ENCODE measurements at regions not wholly inside any gene's neighbourhood (a gene's known extent, or its start where the extent isn't known, plus 50 kb on each side); places are given as distances from the start of the nearest gene placed in this dataset.
"Not testable (repeated sequence)": the region's sequence is repeated elsewhere in the genome, so short reads cannot be mapped to it uniquely, and the experiment has no call there.

GRCh38 chr6:154619146-154619545, 108.7 kb upstream of the CNKSR3 start:
- TF ChIP-seq, protein P1, sequence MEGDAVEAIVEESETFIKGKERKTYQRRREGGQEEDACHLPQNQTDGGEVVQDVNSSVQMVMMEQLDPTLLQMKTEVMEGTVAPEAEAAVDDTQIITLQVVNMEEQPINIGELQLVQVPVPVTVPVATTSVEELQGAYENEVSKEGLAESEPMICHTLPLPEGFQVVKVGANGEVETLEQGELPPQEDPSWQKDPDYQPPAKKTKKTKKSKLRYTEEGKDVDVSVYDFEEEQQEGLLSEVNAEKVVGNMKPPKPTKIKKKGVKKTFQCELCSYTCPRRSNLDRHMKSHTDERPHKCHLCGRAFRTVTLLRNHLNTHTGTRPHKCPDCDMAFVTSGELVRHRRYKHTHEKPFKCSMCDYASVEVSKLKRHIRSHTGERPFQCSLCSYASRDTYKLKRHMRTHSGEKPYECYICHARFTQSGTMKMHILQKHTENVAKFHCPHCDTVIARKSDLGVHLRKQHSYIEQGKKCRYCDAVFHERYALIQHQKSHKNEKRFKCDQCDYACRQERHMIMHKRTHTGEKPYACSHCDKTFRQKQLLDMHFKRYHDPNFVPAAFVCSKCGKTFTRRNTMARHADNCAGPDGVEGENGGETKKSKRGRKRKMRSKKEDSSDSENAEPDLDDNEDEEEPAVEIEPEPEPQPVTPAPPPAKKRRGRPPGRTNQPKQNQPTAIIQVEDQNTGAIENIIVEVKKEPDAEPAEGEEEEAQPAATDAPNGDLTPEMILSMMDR (IDR thresholded peaks at IDR 0.05), result no peak
- no peak for TF ChIP-seq POLR2A (IDR thresholded peaks at IDR 0.05)
- no peak overlapping the region for H3K4me3 ChIP-seq
- DNase-seq, result no peak
- no peaks in the 10 kb centered on the region for H3K9me3 ChIP-seq
- no peaks in the 10 kb centered on the region for H3K36me3 ChIP-seq
- H3K27me3 ChIP-seq, result no peaks in the 10 kb centered on the region
- no peak overlapping the region for H3K27ac ChIP-seq
- H3K4me1 ChIP-seq, result peaks cover 0 to 4% (median 0%) of the 10 kb centered on the region in 4 donors

DNA sequence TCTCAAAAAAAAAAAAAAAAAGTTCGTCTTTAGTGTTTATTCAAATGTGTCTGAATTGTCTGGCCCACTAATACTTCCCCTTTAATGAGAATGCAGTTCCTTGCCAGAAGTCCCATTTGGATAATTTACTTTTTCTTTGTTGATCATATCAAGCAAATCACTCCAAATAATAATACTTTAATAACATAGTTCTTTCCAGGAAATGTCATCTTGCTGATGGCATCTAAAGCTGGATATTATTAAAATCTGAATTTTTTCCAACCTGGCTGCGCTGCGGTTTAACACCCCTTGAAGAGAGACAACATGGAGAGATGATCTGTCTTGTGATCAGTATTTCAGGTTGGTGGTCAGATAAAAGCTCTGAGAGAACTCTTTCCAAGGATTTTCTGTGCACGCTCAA, 111.2 kb upstream of the CNKSR3 start:
- DNase-seq, result no peak
- Histone ChIP-seq H3K36me3 (no peaks in the 10 kb centered on the region), H3K9me3 (no peaks in the 10 kb centered on the region), H3K27me3 (no peaks in the 10 kb centered on the region), H3K4me3 (no peak overlapping the region), H3K27ac (no peak overlapping the region), H3K4me1 (no peaks in the 10 kb centered on the region)
- no peak for TF ChIP-seq POLR2A (IDR thresholded peaks at IDR 0.05)
- TF ChIP-seq, protein P1 (IDR thresholded peaks at IDR 0.05), result no peak

- Histone ChIP-seq H3K4me1 (no peaks in the 10 kb centered on the region), H3K4me3 (no peak overlapping the region), H3K36me3 (no peaks in the 10 kb centered on the region), H3K9me3 (no peaks in the 10 kb centered on the region), H3K27me3 (no peaks in the 10 kb centered on the region), H3K27ac (no peak overlapping the region)
- TF ChIP-seq, protein P1 (IDR thresholded peaks at IDR 0.05), result no peak
- no peak for TF ChIP-seq POLR2A (IDR thresholded peaks at IDR 0.05)
- no peak for DNase-seq
Observed at GRCh38 chr6:154622618-154623336, 110.4 kb upstream of the SCAF8 start.

GRCh38 chr6:154623391-154623790, 109.8 kb upstream of the SCAF8 start:
- no peak overlapping the region for H3K27ac ChIP-seq
- no peak for DNase-seq
- no peak overlapping the region for H3K4me3 ChIP-seq
- TF ChIP-seq, protein P1 (IDR thresholded peaks at IDR 0.05), result no peak
- TF ChIP-seq POLR2A (IDR thresholded peaks at IDR 0.05), result no peak
- H3K9me3 ChIP-seq, result no peaks in the 10 kb centered on the region
- H3K4me1 ChIP-seq, result no peaks in the 10 kb centered on the region
- no peaks in the 10 kb centered on the region for H3K27me3 ChIP-seq
- no peaks in the 10 kb centered on the region for H3K36me3 ChIP-seq

DNA sequence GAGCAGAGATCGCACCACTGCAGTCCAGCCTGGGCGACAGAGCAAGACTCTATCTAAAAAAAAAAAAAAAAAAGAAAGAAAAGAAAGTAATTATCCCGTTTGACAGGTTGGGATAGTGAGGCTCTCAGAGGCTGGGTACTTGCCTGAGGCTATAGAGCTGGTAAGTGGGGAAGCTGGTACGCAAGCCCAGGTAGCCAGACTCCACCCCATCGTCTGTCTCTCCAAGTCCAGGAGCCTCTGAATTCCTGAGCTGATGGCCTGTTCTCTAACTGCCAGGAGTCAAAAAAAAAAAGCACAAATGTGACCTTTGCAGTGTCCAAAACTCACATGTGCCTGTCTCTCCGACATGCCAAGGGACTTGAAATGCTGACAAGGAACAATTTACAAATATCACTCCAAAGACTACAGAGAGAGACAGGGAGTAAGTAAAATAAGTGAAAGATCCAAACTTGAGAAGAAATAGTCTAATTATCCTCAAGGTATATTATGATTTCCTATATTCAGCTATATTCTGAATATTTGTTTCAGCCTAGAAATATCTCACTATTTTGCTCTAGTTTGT, 109.1 kb upstream of the SCAF8 start:
- no peaks in the 10 kb centered on the region for H3K36me3 ChIP-seq
- no peaks in the 10 kb centered on the region for H3K27me3 ChIP-seq
- no peaks in the 10 kb centered on the region for H3K4me1 ChIP-seq
- H3K27ac ChIP-seq, result no peak overlapping the region
- no peaks in the 10 kb centered on the region for H3K9me3 ChIP-seq
- H3K4me3 ChIP-seq, result no peak overlapping the region
- TF ChIP-seq POLR2A (IDR thresholded peaks at IDR 0.05), result no peak
- TF ChIP-seq, protein P1 (IDR thresholded peaks at IDR 0.05), result no peak
- DNase-seq, result no peak

GRCh38 chr6:154624727-154625126, 108.5 kb upstream of the SCAF8 start:
- not testable (repeated sequence) for H3K27me3 ChIP-seq, H3K4me1 ChIP-seq, H3K27ac ChIP-seq, H3K9me3 ChIP-seq, H3K4me3 ChIP-seq, DNase-seq, H3K36me3 ChIP-seq

Measured in Peyer's patch (tissue), 4 donors.